DMS79 treated with DMSO at 0.1 percent for 48 hours (cell line): ENCODE measurements at regions not wholly inside any gene's neighbourhood (a gene's known extent, or its start where the extent isn't known, plus 50 kb on each side); places are given as distances from the start of the nearest gene placed in this dataset.
"Not testable (repeated sequence)": the region's sequence is repeated elsewhere in the genome, so short reads cannot be mapped to it uniquely, and the experiment has no call there.

Experiments
- DNase-seq: peaks from one replicate; lab custom pipeline; 2025; lab: John Stamatoyannopoulos, UW

DNA sequence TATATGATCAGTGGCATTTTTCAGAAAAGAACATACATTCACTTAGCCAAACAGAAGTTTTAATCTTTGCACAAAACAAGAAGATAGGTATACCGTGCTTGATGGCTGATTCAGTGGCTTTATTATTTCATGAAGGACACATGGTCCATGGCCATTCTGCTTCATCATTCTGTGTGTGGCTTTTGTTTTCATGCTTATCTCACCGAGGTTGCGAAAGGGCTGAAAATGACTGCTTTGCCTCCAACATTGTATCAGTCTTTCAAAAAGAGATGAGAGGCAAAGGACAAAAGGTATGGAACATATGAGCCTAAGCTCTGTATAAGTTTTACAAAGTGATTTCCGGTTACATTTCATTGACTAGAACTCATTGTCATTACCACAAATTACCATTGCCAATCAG, 541.1 kb downstream of the RAB28 start:
- DNase-seq, result no peak

DNA sequence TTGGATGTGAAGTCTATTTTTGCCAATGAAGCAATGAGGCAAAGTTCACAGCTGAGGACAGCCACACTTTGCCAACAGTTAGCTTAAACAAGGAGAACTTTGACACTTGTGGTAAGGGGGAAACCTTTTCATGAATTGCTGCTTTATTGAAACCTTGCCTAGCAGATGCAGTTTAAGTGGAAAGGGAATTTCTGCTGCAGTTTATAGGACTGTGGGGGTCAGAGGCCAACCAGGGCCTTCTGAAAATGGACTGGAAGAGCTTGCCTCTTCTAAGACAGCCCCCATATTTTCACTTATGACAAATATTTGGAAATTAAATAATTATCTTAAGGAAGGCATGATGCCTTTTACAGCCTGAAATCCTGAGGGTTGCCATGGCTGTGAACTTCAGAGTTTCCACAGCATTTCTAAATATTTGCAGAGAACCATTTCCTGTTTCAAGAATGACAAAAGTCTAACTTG, 550.3 kb downstream of the RAB28 start:
- no peak for DNase-seq

DNA sequence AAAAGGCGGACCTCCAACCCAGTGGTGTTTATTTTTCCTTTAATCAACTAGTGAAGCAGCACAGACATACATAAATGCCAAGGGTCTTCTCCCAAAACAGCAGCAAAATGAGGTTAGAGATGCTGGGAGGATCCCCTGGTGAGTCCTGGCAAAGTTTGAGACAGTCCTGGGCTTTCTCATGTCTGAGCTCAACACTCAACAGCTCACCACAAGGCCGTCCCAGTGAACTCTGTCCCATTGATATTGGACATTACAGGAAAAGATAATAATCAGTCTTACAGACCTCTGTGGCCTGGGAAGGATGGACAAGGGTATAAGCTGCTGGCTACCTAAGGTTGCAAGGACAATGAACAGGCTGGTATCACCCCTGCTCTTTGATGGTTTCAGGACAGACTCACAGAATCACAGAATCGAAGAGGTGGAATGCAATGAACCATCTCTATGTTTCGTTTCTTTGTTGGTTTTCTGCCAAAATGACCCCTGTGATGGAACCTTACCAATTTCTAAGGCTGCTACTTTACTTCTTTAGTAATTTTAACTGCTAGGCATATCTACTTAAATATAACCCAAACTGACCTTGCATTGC, 551.8 kb downstream of the RAB28 start:
- no peak for DNase-seq

DNA sequence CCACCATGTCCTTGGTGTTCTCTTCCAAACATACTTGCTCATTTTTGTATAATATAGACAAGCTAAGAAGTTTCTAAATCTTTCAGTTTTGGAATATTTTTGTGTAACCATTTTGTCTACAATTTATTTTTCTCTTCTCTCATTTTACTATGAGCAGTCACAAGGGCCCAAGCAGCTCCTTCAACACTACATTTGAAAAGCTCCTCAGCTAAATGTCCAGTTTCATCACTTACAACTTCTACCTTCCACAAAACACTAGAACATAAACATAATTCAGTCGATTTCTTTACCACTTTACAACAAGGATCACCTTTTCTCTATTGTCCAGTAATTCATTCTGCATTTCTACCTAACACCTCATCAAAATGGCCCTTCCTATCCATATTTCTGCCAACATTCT, 554.4 kb downstream of the RAB28 start:
- no peak for DNase-seq

DNA sequence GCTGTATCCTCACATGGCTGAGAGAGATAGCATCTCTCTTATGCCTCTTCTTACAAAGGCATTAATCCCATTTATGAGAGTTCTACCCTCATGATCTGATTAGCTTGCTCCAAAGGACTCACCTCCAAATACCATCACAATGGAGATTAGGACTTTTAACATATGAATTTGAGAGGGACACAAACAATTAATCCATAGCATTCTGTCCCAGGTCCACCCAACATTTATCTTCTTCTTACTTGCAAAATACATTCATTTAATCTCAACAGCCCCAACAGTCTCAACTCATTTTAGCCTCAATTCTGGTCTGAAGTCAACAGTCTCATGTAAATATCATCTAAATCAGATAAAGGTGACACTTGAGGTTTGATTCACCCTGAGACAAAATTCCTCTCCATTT, 555.4 kb downstream of the RAB28 start:
- DNase-seq, result no peak

DNA sequence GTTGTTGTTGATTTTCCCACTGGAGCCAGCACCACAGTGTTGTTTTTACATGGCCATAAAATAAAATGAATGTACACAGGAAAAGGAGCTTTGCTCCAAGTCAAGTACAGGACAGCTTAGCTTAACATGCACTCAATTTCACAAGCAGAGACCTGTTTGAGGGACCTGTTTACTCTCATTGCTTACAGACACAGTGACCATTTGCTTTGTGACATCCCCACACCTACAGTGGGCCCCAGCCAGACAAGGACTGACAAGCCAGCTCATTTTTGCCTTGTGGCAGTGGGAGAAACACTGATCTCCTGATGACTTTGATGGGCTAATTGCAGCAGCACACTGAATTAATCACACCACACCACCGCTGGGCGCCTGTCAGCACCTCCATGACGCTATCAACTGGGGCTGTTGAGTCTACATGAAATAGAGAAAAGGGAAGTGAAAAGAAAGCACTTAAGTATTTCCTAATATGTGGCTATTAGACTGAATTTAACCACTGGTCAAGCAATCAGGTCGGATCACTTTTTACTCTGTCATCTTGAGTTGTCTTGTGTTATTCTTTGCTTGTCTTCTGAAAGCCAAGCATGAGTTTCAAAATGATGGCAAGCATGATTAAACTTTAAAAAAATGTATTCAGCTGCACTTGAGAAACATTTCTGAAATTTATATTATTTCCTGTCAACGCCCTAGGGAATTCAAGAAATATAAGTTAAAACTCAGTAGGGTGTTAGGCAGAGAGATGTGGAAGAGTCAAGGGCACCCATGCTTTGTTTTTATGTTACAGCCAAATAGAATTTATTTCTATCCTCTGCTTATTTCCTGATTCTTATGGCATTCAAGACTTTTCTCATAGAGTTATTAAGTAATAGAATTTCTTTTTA, 557.7 kb downstream of the RAB28 start:
- DNase-seq, result no peak

DNA sequence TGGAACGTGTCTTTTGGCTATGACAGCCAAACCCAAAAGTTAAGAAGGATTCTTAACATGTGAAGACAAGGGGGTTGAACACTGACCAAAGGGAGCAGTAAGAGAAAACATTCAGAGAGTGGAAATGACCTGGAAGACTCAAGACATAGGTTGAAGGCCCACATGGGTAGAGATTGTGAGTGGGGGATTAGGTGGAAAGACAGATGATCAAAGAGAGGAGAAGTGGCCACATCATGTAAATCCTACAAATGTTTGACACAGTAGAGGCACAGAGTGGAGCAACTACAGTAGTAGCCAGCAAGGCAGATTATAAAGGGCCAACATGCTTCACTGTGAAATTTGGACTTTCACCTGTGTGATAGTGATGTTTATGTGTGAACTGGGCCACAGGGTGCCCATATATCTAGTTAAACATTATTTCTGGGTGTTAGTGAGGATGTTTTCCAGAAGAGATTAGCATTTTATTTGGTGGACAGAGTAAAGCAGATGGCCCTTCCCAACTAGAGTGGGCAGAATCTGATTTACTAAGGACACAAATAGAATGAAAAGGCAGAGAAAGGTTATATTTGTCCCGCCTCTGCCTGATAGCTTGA, 559.3 kb downstream of the RAB28 start:
- no peak for DNase-seq

DNA sequence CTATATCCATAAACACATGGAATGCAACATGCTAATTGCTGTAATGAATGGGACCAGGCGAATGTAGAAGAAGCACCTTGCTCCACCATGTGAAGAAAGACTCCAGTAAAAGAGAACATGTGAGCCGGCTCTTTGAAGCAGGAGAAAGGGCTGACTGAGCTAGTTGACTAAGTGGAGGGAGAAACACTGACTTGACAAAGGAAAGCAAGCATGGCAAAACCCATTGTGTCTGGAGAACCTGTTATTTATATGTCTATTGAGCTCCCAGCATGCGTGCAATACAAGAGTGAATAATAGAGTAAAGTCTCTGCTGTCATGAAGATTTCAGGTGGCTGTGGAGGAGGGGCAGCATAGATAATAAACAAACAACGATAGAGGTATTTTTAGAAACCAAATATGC, 559.9 kb downstream of the RAB28 start:
- no peak for DNase-seq

DNA sequence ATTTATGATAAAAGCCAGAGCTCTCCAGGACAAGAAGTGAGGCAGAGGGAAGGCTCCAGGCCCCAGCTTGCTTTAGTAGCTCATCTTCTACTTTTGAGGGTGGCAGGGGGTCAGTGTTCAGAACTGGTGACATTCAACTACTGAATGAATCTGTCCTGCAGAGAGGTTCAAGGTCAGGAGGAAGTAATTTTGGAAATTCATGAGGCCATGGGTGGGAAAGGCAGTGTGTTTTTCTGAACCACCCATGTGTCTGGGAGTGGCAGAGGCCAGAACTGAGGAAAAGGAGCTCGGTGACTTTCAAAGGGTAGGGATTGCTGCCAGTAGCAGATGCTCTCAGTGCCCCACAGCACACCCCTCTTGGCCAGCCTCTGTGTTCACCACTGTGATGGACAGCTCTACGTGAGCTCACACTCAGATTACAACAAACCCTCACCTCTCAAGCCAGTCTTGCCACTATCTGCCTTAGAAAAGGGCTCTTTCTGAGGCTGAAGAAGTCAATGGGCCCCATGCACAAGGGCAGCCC, 571.2 kb downstream of the RAB28 start:
- no peak for DNase-seq

DNA sequence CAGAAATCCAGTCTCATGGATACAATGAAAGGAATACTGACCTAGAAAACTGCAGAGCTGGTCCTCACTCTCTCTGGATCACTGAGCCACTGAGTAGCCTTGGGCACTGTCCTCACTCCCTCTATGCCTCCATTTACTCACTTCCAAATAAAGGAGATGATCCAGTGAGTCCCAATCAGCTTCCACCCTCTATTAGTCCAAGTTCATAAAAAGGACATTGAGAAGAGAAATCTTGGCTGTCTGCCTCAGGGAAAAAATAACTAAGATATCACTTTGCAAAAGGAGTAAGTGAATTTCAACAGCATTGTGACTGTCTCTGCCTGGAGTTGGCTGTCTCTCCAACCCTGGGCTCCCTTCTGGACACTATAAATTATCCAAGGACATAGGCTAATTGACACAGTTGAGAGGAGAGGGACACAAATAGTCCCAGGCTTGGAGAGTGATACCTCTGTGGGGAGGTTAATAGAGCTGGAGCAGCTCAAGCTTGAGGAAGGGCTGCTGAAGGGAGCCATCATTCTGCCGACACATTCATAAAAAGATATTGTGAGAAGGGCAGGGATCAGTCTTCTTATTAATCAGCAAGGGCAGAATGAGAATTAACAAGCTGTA, 572.3 kb downstream of the RAB28 start:
- DNase-seq, result no peak

DNA sequence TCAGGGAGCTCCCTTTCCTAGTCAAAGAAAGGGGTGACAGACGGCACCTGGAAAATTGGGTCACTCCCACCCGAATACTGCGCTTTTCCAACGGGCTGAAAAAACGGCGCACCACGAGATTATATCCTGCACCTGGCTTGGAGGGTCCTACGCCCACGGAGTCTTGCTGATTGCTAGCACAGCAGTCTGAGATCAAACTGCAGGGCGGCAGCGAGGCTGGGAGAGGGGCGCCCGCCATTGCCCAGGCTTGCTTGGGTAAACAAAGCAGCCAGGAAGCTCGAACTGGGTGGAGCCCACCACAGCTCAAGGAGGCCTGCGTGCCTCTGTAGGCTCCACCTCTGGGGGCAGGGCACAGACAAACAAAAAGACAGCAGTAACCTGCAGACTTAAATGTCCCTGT, 580.5 kb downstream of the RAB28 start:
- DNase-seq, result not testable (repeated sequence)

DNA sequence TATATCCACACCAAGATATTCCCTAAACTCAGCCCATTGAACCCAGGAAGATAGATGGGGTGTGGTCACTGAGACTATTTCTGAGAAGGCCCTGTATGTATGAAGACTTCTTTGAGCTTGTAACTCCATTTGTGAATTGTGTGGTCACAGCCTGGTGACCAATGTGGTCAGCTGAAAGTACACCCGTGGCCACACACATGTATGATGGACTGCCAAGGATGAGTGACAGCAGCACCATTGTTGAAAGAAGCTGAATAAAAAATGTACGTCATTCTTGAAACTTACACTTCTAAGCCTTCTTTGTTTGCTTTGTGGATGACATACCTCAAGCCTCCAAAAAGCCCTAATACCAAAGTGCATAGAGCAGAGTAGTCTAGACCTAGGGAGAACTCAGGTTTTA, 581.4 kb downstream of the RAB28 start:
- no peak for DNase-seq

DNA sequence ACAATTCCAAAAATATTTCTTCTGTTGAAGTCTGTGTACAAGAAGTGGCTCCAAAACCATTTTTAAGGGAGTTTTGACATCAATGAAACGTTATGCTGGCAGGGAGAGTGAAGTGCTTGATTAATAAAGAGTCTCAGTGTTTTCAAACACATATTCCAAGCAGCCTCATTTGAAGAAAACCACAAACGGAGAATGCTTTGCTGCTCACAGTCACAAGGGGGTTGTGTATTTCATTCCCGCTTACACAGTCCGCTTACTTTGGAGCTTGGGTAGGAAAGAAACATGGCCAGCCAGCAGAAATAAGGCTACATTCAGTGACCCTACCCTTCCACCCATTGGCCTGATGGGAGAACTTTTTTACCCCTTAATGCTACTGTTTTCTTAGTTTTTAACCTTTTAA, 586.2 kb downstream of the RAB28 start:
- peak; percentile 6 for DNase-seq

DNA sequence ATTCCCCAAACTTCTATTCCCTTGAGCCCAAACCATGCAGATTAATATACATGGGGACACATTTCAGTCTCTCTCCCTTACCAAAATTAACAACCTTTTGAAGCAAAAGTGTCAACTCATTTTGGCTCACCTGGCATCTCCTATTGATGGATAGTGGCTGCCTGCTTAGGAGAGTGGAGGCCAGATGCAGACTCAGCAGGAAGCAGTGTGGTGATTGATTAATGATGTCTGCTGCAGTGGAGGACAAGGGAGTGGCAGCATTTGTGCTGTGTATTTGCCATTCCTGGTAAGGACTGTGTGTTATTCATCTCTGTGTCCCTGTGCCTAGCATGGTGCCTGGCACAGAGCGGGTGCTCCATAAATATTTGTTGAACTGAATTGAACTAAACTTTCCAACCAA, 590.1 kb downstream of the RAB28 start:
- DNase-seq, result no peak

DNA sequence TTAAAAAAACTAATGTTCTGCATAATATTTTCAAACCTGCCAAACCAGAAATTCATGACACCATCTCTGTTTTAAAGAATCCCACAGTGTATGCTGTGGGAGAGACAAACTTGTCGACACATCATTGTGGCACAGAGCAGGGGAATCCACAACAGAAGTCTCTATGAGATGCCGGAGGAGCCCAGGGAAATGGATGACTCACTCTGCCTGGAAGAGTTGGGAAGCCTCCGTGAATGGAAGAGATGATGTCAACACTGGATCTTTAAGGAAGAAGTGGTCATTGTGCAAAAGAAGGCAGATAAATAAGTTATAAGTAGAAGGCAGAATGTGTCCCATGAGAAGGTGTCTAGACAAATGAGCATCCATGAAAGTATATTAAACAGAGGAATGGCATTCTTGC, 595.1 kb downstream of the RAB28 start:
- no peak for DNase-seq

DNA sequence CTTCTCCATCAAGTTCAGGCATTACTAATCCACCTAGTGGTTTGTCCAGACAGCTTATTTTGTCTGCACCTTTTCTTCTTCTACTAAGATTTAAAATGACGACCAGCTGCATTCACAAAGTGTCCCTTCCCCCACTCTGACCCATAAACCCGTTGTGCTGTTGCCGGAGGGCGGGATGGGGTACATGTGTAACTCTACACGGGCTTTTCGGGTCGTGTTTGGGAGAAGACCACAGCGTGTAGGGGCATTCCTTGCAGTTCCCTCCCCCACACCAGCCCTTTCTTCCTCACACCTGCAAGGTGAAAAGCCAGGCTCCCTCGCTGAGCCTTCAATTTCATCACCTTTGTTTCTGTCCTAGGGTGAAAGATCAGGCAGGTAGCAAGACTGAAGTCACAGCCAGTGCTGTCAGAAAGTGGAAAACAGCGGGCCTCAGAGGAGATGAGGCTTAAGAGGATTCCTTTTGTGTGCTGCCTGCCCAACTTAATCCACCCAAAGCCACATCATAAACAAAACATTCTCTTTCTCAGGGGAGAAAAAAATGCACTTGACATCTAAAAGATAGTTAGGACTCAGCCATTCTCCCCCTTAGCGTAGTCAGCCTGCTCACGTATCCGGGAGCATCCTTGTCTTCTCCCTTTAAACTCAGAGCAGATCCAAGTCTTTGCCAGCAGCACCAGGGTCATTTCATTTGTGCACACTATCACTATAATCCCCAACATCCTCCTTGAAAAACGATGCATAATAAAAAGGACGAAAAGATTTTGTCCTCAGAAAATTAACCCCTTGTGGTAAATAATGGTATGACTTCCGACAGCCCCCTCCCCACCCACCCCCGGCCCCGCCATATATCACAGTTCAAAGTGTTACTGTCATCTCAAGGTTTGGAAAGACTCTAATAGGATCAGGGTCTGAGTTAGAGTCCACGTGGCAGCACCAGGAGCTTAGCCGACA, 599.0 kb downstream of the RAB28 start:
- no peak for DNase-seq

DNA sequence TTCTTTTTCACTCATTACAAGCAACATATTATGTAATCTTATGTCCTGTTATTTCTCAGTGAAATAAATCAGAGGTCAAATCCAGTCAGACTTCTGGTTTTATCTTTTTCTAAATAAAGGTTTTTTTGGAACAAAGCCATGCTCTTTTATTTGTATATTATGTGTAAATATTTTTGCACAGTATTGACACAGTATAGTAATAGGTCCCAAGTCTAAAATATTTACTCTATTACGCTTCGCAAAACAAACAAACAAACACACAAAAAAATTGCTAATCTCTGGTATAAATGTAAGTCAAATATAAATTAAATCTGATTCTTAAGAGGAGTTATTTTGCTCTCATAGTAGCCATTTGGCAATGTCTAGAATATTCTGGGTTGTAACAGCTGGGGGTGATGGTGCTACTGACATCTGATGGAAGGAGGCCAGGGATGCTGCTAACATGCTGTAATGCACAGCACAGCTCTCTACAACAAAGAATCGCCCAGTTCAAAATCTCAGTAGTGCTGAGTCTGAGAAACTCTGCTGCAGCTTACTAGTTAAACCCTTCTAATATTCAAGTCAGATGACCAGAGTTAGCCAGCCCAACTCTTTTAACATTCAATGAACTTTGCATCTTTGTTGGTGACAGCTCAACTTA, 602.1 kb downstream of the RAB28 start:
- no peak for DNase-seq

DNA sequence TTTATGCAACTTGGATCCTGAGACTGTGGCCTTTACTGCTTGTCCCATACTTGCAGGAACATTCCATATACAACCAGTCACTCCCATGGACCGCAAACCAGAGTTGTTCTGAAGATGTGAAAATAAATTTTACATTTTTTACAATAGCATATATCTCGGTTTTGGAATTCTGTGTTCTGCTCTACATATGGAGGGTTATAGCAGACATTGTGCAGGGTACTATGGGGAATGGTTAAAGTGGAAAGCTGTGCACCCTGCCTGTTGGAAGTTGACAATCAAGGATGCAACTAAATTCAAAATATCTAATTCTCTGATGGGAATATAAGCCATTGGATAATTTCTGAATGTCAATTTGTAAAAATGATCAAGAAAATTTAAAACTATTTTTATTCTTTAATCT, 603.3 kb downstream of the RAB28 start:
- no peak for DNase-seq

DNA sequence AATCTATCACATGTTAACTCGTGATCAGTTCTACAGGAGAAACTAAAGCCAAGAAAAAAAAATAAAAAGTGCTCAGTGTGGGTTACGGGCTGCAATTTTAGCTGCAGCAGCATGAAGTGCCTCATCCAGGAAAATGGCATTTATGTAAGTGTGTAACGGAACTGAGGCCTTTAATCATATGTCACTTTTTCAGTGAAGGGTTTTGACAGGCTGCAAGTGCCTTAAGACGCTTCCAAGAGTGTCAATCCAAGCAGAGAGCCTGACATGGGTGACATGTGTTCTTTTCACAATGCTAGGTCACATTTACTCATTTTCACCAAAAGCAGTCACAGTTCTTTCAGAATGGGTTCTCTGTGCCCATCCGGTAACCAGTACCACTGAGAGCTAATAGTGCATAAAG, 604.6 kb downstream of the RAB28 start:
- no peak for DNase-seq

DNA sequence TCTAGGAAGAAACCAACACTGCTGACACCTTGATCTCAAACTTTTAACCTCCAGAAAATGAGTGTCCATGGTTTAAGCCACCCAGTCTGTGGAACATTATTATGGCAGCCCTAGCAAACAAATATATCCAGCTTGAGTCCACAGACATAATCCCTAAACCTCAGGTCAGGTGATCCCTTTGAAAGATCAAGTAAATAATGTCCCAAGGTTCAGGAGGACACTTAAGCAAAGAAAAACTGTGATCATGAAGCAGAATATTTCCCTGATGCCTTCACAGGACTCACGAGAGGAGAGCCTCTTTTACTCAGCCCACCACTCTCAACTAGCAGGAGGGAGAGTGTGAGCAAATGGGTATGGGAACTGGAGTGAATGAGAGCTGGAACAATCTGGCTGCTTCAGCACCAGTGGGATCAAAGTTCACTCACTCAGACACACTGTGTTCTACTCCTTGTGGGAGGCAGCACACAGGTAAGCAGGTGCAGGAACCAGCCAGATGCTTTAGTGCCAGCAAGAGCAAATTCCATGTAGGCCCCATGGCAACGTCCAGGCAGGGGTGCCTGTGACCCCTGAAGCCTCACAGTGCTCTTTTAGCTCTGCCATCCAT, 608.4 kb downstream of the RAB28 start:
- DNase-seq, result no peak

DNA sequence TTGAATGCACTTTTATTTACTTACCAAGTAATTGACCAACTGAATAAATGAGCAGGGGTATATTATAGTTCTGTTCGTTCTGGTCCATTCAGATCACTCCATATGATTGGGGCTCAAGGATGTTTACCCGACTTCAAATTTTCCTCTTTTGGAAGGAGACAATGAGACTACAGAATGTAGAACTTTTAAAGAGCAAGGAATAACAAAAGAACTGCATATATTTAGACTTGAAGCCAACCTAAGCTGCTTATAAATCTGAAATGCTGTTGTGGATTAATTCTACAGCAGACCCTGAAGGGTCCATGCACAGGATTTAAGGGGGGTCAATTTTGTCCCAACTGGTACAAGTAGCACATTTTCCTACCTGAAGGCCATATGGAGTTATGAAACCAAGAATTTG, 610.8 kb downstream of the RAB28 start:
- DNase-seq, result no peak
